Fibroblast of lung (primary cell): ENCODE measurements at regions not wholly inside any gene's neighbourhood (a gene's known extent, or its start where the extent isn't known, plus 50 kb on each side); places are given as distances from the start of the nearest gene placed in this dataset.

Experiments used
- EZH2 ChIP-seq: IDR thresholded peaks from 2 replicates; pipeline ENCODE4 v1.5.1; 2012; ENCODE audit warnings: low read length, control low read depth, mild to moderate bottlenecking; ENCODE audit errors: missing control alignments
- TF ChIP-seq, protein P1 (sequence below), 2 donors: IDR thresholded peaks in 1 of 2; conservative IDR thresholded peaks in 1 of 2; 1 replicate in 1 of 2; 2 replicates in 1 of 2; pipeline ENCODE4 v1.5.1; 2011 to 2012; ENCODE audit warnings: low read length in 2 of 2, control low read depth in 1 of 2, inconsistent platforms in 1 of 2, low read depth in 1 of 2, mild to moderate bottlenecking in 1 of 2

DNA sequence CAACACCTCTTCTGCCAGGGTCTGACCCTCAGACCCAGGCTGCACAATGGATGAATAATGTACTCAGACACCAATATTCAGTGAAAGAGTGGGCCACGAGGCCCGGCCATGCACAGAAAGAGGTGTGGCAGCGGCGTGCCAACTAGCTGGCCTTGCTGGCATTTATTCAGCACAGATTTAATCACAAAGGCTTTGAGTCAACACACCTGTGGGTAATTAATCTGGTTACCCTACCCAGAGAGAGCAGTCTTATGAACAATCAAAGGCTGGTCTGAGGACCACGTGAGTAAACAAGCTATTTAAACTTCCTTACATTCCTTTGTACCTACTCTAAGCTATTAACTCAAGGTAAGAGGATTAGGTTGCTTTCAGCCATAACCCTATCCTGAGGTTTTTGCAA, 324.8 kb downstream of the C12orf50 start:
- TF ChIP-seq, protein P1, sequence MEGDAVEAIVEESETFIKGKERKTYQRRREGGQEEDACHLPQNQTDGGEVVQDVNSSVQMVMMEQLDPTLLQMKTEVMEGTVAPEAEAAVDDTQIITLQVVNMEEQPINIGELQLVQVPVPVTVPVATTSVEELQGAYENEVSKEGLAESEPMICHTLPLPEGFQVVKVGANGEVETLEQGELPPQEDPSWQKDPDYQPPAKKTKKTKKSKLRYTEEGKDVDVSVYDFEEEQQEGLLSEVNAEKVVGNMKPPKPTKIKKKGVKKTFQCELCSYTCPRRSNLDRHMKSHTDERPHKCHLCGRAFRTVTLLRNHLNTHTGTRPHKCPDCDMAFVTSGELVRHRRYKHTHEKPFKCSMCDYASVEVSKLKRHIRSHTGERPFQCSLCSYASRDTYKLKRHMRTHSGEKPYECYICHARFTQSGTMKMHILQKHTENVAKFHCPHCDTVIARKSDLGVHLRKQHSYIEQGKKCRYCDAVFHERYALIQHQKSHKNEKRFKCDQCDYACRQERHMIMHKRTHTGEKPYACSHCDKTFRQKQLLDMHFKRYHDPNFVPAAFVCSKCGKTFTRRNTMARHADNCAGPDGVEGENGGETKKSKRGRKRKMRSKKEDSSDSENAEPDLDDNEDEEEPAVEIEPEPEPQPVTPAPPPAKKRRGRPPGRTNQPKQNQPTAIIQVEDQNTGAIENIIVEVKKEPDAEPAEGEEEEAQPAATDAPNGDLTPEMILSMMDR (conservative IDR thresholded peaks at IDR 0.05 in 1 of 2, IDR thresholded peaks at IDR 0.05 in 1 of 2; ENCODE audit: low read depth in 1 of 2, low read length in 2 of 2) = no peak
- no peak for TF ChIP-seq EZH2
